SK-N-SH (cell line): ENCODE measurements at regions not wholly inside any gene's neighbourhood (a gene's known extent, or its start where the extent isn't known, plus 50 kb on each side); places are given as distances from the start of the nearest gene placed in this dataset.
"Not testable (repeated sequence)": the region's sequence is repeated elsewhere in the genome, so short reads cannot be mapped to it uniquely, and the experiment has no call there.

ENCODE experiments used
- CTCF ChIA-PET: fragments of 300-600, 350-600 bp; formaldehyde crosslinking; extraction: SDS; loops from one replicate; lab custom pipeline; 2021; lab: Yijun Ruan, JAX
- POLR2A ChIA-PET: fragments of 350-600 bp; sonication (Branson Sonifier 250); formaldehyde crosslinking; extraction: SDS; loops from one replicate; lab custom pipeline; 2020; ENCODE audit warnings: antibody characterized with exemption, inconsistent platforms; lab: Yijun Ruan, JAX
- DNase-seq: peaks from one replicate; pipeline ENCODE4 v3.0.0; 2012
- H2AFZ ChIP-seq: fragments of 200-600 bp; sonication (generic); 2 replicates; pipeline ENCODE4 v1.8.1; 2016; ENCODE audit warnings: antibody characterized with exemption, mild to moderate bottlenecking, low read depth
- H3F3A ChIP-seq: fragments of 200-600 bp; sonication (generic); replicated peaks from 2 replicates; pipeline ENCODE3; 2016; ENCODE audit warnings: antibody characterized with exemption, mild to moderate bottlenecking; ENCODE audit not compliant: insufficient read depth
- H3K27ac ChIP-seq, 2 experiments: fragments of 200-500 bp in 1 of 2; fragments of 200-600 bp in 1 of 2; sonication (Bioruptor generic) in 1 of 2; sonication (generic), shearing (Covaris generic) in 1 of 2; 2 replicates each; pipeline versions ENCODE4 v1.5.1 to v1.6.1; 2014 to 2016; ENCODE audit warnings: low read depth in 2 of 2, inconsistent platforms in 1 of 2, low read length in 1 of 2, mild to moderate bottlenecking in 1 of 2, mixed read lengths in 1 of 2
- H3K27me3 ChIP-seq: fragments of 200-600 bp; sonication (generic), shearing (Covaris generic); 2 replicates; pipeline ENCODE4 v1.6.1; 2016; ENCODE audit warnings: mixed run types; ENCODE audit not compliant: insufficient read depth
- H3K36me3 ChIP-seq, 2 experiments: fragments of 200-500 bp in 1 of 2; fragments of 200-600 bp in 1 of 2; sonication (Bioruptor generic) in 1 of 2; sonication (generic) in 1 of 2; replicated peaks in 1 of 2; 2 replicates each; pipeline versions ENCODE3 to v1.5.1; 2014 to 2016; ENCODE audit warnings: low read length in 1 of 2, mild to moderate bottlenecking in 1 of 2; ENCODE audit not compliant: insufficient read depth in 2 of 2, control insufficient read depth in 1 of 2
- H3K4me1 ChIP-seq, 2 experiments: fragments of 200-500 bp in 1 of 2; fragments of 200-600 bp in 1 of 2; sonication (Bioruptor generic) in 1 of 2; sonication (generic), shearing (Covaris generic) in 1 of 2; 2 replicates each; pipeline versions ENCODE4 v1.5.1 to v1.6.1; 2014 to 2016; ENCODE audit warnings: low read depth in 1 of 2, low read length in 1 of 2, mixed run types in 1 of 2; ENCODE audit not compliant: insufficient read depth in 2 of 2, control insufficient read depth in 1 of 2
- H3K4me2 ChIP-seq: fragments of 200-600 bp; sonication (generic), shearing (Covaris generic); 2 replicates; pipeline ENCODE4 v1.6.1; 2017; ENCODE audit warnings: mixed run types
- H3K4me3 ChIP-seq, 2 experiments: fragments of 200-500 bp in 1 of 2; fragments of 200-600 bp in 1 of 2; sonication (Bioruptor generic) in 1 of 2; sonication (generic), shearing (Covaris generic) in 1 of 2; 2 replicates each; pipeline versions ENCODE4 v1.5.1 to v1.8.1; 2014 to 2016; ENCODE audit warnings: low read depth in 2 of 2, inconsistent platforms in 1 of 2, low read length in 1 of 2, mild to moderate bottlenecking in 1 of 2, mixed read lengths in 1 of 2, moderate library complexity in 1 of 2
- H3K79me2 ChIP-seq: fragments of 200-600 bp; sonication (generic); 2 replicates; pipeline ENCODE4 v1.8.1; 2017; ENCODE audit warnings: mild to moderate bottlenecking; ENCODE audit not compliant: insufficient read depth
- H3K9ac ChIP-seq: fragments of 200-600 bp; sonication (generic); 2 replicates; pipeline ENCODE4 v1.6.1; 2017; ENCODE audit warnings: mixed run types
- H3K9me2 ChIP-seq: fragments of 200-600 bp; sonication (generic); 2 replicates; pipeline ENCODE4 v1.6.1; 2017; ENCODE audit warnings: mixed run types
- H3K9me3 ChIP-seq: fragments of 200-600 bp; sonication (generic); 2 replicates; pipeline ENCODE4 v1.6.1; 2017; ENCODE audit warnings: mixed run types, mild to moderate bottlenecking, moderate library complexity
- H4K20me1 ChIP-seq: fragments of 200-600 bp; sonication (generic); 2 replicates; pipeline ENCODE4 v1.6.1; 2017; ENCODE audit warnings: mild to moderate bottlenecking, mixed run types; ENCODE audit not compliant: insufficient read depth
- ELF1 ChIP-seq: IDR thresholded peaks from 2 replicates; pipeline ENCODE4 v1.4.0; 2012
- EZH2phosphoT487 ChIP-seq: fragments of 200-600 bp; sonication (generic); IDR thresholded peaks from 2 replicates; pipeline ENCODE4 v1.6.1; 2017; ENCODE audit warnings: low read depth, mixed run types, mild to moderate bottlenecking, antibody characterized with exemption, moderate library complexity, borderline replicate concordance
- MEF2A ChIP-seq: IDR thresholded peaks from 2 replicates; pipeline ENCODE4 v1.4.0; 2012; ENCODE audit warnings: low read depth, borderline replicate concordance
- MXI1 ChIP-seq: IDR thresholded peaks from 2 replicates; pipeline ENCODE4 v1.6.1; 2012; ENCODE audit warnings: mild to moderate bottlenecking, low read depth, low read length, improper control_type of control experiment
- NFIC ChIP-seq: IDR thresholded peaks from 2 replicates; pipeline ENCODE4 v1.4.0; 2012; ENCODE audit warnings: borderline replicate concordance
- NRF1 ChIP-seq: IDR thresholded peaks from 2 replicates; pipeline ENCODE4 v1.6.1; 2012; ENCODE audit warnings: low read depth, mild to moderate bottlenecking, low read length
- RXRA ChIP-seq: IDR thresholded peaks from 2 replicates; pipeline ENCODE4 v1.4.0; 2012; ENCODE audit warnings: low read depth, mild to moderate bottlenecking, borderline replicate concordance
- SIN3A ChIP-seq: IDR thresholded peaks from 2 replicates; pipeline ENCODE4 v1.6.1; 2012; ENCODE audit warnings: low read depth, mild to moderate bottlenecking, low read length, moderate library complexity, borderline replicate concordance
- WGBS: methylation state at CpG from one replicate; pipeline ENCODE4 v1.1.6; 2017; ENCODE audit warnings: low lambda C conversion rate; 5-methylcytosine and 5-hydroxymethylcytosine counted together
- TF ChIP-seq, protein P1 (sequence below): IDR thresholded peaks from 2 replicates; pipeline ENCODE4 v1.4.0; 2012; ENCODE audit warnings: low read depth, borderline replicate concordance
- TF ChIP-seq, protein P2 (sequence below): fragments of 200-600 bp; sonication (generic); IDR thresholded peaks from 2 replicates; pipeline ENCODE4 v1.6.1; 2017; ENCODE audit warnings: antibody characterized with exemption, mild to moderate bottlenecking, moderate library complexity

DNA sequence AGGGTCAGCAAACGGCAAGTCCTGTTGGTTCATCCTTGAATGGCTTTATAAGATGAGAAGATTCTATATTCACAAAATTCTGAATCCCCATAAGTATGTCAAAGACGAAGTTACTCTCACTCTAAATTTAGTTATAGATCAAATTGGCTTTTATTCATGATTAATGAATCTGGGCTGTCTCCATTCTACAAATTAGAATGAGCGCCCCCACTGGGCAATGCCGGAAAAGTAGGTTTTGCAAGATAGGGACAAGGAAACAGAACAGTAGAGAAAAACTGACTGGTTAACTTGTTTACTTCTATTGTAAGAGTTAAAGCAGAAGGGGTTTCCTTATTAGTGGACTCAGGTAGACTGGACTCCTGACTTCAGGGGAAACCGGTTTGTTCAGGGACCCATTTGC is 100.3 kb downstream of the F11 start:
- no peaks in the 10 kb centered on the region for H3K79me2 ChIP-seq
- H2AFZ ChIP-seq: no peak overlapping the region
- H3K27ac ChIP-seq: no peak overlapping the region
- no peaks in the 10 kb centered on the region for H4K20me1 ChIP-seq
- H3K9me2 ChIP-seq: no peaks in the 10 kb centered on the region
- H3K36me3 ChIP-seq: no peaks in the 10 kb centered on the region
- ChIA-PET CTCF (no interaction called here), POLR2A (no interaction called here)
- H3F3A ChIP-seq: no peaks in the 10 kb centered on the region
- no peak overlapping the region for H3K4me3 ChIP-seq
- TF ChIP-seq RXRA (no peak), ELF1 (no peak), MEF2A (no peak), NRF1 (no peak), MXI1 (no peak), EZH2phosphoT487 (no peak)
- TF ChIP-seq, protein P1, sequence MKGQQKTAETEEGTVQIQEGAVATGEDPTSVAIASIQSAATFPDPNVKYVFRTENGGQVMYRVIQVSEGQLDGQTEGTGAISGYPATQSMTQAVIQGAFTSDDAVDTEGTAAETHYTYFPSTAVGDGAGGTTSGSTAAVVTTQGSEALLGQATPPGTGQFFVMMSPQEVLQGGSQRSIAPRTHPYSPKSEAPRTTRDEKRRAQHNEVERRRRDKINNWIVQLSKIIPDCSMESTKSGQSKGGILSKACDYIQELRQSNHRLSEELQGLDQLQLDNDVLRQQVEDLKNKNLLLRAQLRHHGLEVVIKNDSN: no peak
- no peaks in the 10 kb centered on the region for H3K9me3 ChIP-seq
- H3K9ac ChIP-seq: no peak overlapping the region
- no peaks in the 10 kb centered on the region for H3K27me3 ChIP-seq
- no peak for DNase-seq
- WGBS: 31% methylated on average over 5 of the region's 5 CpGs
- no peaks in the 10 kb centered on the region for H3K4me1 ChIP-seq
- no peak overlapping the region for H3K4me2 ChIP-seq

DNA sequence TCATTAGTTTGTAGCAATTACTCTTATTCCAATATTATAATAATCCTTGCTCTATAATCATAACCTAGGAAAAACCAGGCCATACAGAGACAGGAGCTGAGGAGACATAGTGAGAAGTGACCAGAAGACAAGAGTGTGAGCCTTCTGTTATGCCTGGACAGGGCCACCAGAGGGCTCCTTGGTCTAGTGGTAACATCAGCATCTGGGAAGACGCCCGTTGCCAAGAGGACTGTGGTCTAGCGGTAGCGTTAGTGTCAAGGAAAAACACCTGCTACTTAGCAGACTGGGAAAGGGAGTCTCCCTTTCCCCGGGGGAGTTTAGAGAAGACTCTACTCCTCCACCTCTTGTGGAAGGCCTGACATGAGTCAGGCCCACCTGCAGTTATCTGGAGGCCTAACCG is 97.0 kb downstream of the F11 start:
- H3K4me2 ChIP-seq, H3K27me3 ChIP-seq, H3F3A ChIP-seq, H3K9me3 ChIP-seq, H3K4me3 ChIP-seq, CTCF ChIA-PET, H2AFZ ChIP-seq, H3K9me2 ChIP-seq, H3K79me2 ChIP-seq, H3K4me1 ChIP-seq, H3K9ac ChIP-seq, H4K20me1 ChIP-seq, H3K27ac ChIP-seq, POLR2A ChIA-PET, DNase-seq, H3K36me3 ChIP-seq: not testable (repeated sequence)
- 7% methylated on average over 3 of the region's 6 CpGs for WGBS

DNA sequence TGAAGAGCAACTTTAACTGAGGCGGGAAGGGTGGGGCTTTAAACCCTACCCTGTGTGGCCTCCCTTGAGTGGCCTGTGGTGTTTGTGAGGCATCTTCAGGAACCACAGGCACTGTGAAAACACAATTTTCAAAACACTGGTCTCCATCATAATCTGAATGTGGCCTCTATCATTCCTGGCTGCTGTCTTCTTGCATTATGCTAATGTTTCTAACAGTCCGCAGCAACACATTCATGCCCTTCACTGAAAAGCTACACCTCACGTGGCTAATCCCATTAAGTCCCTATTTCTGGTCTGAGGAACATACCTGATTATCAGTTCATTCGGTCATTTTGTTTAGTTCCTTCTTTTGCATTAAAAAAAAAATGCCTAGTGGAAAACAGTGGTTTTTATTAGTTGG is 94.6 kb downstream of the F11 start:
- 15% methylated on average over 4 of the region's 4 CpGs for WGBS
- CTCF ChIA-PET: no interaction called here

More for the DNA sequence above, 94.6 kb downstream of the F11 start:
- no peak for TF ChIP-seq NFIC
- TF ChIP-seq MXI1: no peak
- TF ChIP-seq SIN3A: no peak
- TF ChIP-seq ELF1: no peak
- TF ChIP-seq EZH2phosphoT487: no peak
- TF ChIP-seq, protein P2, sequence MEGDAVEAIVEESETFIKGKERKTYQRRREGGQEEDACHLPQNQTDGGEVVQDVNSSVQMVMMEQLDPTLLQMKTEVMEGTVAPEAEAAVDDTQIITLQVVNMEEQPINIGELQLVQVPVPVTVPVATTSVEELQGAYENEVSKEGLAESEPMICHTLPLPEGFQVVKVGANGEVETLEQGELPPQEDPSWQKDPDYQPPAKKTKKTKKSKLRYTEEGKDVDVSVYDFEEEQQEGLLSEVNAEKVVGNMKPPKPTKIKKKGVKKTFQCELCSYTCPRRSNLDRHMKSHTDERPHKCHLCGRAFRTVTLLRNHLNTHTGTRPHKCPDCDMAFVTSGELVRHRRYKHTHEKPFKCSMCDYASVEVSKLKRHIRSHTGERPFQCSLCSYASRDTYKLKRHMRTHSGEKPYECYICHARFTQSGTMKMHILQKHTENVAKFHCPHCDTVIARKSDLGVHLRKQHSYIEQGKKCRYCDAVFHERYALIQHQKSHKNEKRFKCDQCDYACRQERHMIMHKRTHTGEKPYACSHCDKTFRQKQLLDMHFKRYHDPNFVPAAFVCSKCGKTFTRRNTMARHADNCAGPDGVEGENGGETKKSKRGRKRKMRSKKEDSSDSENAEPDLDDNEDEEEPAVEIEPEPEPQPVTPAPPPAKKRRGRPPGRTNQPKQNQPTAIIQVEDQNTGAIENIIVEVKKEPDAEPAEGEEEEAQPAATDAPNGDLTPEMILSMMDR: no peak
- TF ChIP-seq, all 33 proteins: peak for 0
- Histone ChIP-seq H3K4me3 (no peak overlapping the region), H3K9ac (no peak overlapping the region), H2AFZ (no peak overlapping the region), H3K27ac (no peak overlapping the region), H3K9me2 (no peaks in the 10 kb centered on the region), H3F3A (no peaks in the 10 kb centered on the region), H3K27me3 (no peaks in the 10 kb centered on the region), H3K4me2 (no peak overlapping the region), H4K20me1 (no peaks in the 10 kb centered on the region), H3K9me3 (no peaks in the 10 kb centered on the region), H3K79me2 (no peaks in the 10 kb centered on the region), H3K4me1 (no peaks in the 10 kb centered on the region), H3K36me3 (no peaks in the 10 kb centered on the region)
- POLR2A ChIA-PET: no interaction called here
- no peak for DNase-seq
